Endothelial cell (in vitro differentiated cells): ENCODE measurements at regions not wholly inside any gene's neighbourhood (a gene's known extent, or its start where the extent isn't known, plus 50 kb on each side); places are given as distances from the start of the nearest gene placed in this dataset.
"Not testable (repeated sequence)": the region's sequence is repeated elsewhere in the genome, so short reads cannot be mapped to it uniquely, and the experiment has no call there.

Experiments used
- DNase-seq: peaks from one replicate; pipeline ENCODE4 v3.0.0; 2021; ENCODE audit warnings: low spot score
- H3K27ac Mint-ChIP-seq: one replicate; pipeline ENCODE4 v1.8.0; 2021; ENCODE audit warnings: mixed read lengths, inconsistent platforms; ENCODE audit not compliant: unreplicated experiment
- H3K27me3 Mint-ChIP-seq: one replicate; pipeline ENCODE4 v1.8.0; 2021; ENCODE audit warnings: mild to moderate bottlenecking, moderate library complexity, mixed read lengths, inconsistent platforms; ENCODE audit not compliant: unreplicated experiment
- H3K36me3 Mint-ChIP-seq: one replicate; pipeline ENCODE4 v1.8.0; 2021; ENCODE audit warnings: mild to moderate bottlenecking, low read depth, mixed read lengths, inconsistent platforms; ENCODE audit not compliant: unreplicated experiment
- H3K4me1 Mint-ChIP-seq: one replicate; pipeline ENCODE4 v1.8.0; 2021; ENCODE audit warnings: mild to moderate bottlenecking, mixed read lengths, inconsistent platforms; ENCODE audit not compliant: unreplicated experiment
- H3K4me3 Mint-ChIP-seq: one replicate; pipeline ENCODE4 v1.8.0; 2021; ENCODE audit warnings: mild to moderate bottlenecking, mixed read lengths, inconsistent platforms; ENCODE audit not compliant: unreplicated experiment
- H3K9me3 Mint-ChIP-seq: one replicate; pipeline ENCODE4 v1.8.0; 2021; ENCODE audit warnings: mixed read lengths, inconsistent platforms; ENCODE audit not compliant: unreplicated experiment
- CTCF ChIP-seq: fragments of 200-600 bp; sonication (generic); IDR thresholded peaks from one replicate; pipeline ENCODE4 v1.5.0; 2021; ENCODE audit warnings: antibody characterized with exemption; ENCODE audit not compliant: unreplicated experiment

DNA sequence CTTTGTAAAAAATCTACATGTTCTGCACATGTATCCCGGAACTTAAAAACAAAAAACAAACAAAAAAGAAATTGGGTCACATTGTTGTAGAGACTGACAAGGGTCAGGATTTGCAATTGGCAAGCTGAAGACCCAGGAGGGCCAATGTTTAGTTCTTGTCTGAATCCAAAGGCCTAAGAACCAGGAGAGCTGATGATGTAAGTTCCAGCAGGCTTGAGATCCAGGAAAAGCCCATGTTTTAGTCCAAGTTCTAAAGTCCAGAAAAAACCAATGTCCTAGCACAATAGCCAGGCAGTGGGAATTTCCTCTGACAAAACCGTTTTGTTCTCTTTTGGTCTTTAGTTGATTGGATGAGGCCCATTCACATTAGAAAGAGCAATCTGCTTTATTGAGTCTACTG is 244.9 kb downstream of the DMAC1 start:
- H3K9me3 Mint-ChIP-seq: no peaks in the 10 kb centered on the region
- no peak overlapping the region for H3K27ac Mint-ChIP-seq
- TF ChIP-seq CTCF: no peak
- no peaks in the 10 kb centered on the region for H3K36me3 Mint-ChIP-seq
- H3K27me3 Mint-ChIP-seq: peaks cover 3% of the 10 kb centered on the region
- no peaks in the 10 kb centered on the region for H3K4me1 Mint-ChIP-seq
- DNase-seq: no peak
- H3K4me3 Mint-ChIP-seq: no peak overlapping the region

GRCh38 chr9:7552706-7553105 is 246.9 kb downstream of the DMAC1 start:
- DNase-seq, H3K4me1 Mint-ChIP-seq, H3K36me3 Mint-ChIP-seq, H3K27me3 Mint-ChIP-seq, H3K27ac Mint-ChIP-seq, H3K4me3 Mint-ChIP-seq, H3K9me3 Mint-ChIP-seq: not testable (repeated sequence)

- Mint-ChIP-seq H3K4me1 (peaks cover 14% of the 10 kb centered on the region), H3K27ac (no peak overlapping the region), H3K36me3 (no peaks in the 10 kb centered on the region), H3K9me3 (no peaks in the 10 kb centered on the region), H3K27me3 (peaks cover 3% of the 10 kb centered on the region), H3K4me3 (no peak overlapping the region)
- DNase-seq: peak; percentile 24
- no peak for TF ChIP-seq CTCF
Measured at GRCh38 chr9:7549249-7549648, 250.3 kb downstream of the DMAC1 start.

DNA sequence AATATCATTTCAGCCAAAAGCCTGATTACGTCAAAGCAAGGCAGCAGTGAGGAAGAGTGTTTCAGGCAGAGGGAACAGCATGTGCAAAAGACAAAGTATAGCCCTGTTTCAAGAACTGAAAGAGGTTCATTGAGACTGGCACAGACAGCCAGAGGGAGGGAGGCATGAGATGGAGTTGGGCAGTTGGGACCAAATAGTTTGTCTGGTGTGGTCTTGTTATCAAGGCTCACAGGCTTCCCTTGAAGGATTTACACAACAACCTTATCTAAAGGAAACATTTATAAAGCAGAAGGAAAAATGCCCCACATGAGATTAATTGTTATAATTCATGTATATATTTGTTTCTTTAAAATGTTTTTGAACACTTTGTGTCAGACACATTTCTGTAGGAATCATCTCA is 253.3 kb downstream of the DMAC1 start:
- H3K9me3 Mint-ChIP-seq: no peaks in the 10 kb centered on the region
- no peaks in the 10 kb centered on the region for H3K36me3 Mint-ChIP-seq
- TF ChIP-seq CTCF: no peak
- no peak overlapping the region for H3K4me3 Mint-ChIP-seq
- peaks cover 14% of the 10 kb centered on the region for H3K4me1 Mint-ChIP-seq
- H3K27me3 Mint-ChIP-seq: peaks cover 2% of the 10 kb centered on the region
- no peak for DNase-seq
- H3K27ac Mint-ChIP-seq: no peak overlapping the region

DNA sequence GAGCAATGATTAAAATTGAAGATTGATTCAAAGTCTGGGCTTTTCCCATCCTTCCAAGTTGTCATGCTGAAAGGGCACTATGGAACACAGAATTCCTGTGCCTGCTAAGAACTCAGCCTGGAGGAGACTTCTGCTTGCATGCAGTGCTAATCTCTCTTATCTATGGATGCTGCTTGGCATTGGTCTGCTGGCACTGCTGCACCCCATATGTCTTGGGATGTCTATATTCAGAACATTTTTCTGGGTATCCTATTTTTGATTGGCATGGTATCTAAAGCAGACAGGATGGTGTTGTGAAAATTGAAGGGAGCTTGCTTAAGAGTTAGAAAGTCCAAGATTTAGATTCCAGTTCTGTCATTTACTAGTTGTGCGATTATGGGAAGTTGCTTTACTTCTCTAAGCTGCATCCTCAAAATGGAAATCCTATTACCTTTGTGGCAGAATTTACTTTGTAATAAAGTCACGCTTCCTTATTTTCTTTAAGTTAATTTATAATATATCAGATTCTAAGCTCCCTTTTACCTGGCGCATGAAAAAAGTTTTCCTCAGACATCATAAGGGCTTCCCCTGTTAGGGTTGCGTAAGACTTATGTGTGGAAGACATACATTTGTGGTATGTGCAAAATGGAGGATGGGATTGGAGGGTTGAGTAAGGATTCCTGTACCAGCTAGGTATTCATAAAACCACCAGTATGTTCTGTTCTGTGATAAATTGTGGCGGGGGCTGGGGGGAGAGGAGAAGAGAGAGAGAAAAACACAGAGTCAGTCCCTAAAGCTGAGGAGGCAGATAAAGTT is 254.0 kb downstream of the DMAC1 start:
- no peaks in the 10 kb centered on the region for H3K36me3 Mint-ChIP-seq
- H3K4me3 Mint-ChIP-seq: no peak overlapping the region
- H3K9me3 Mint-ChIP-seq: no peaks in the 10 kb centered on the region
- no peak overlapping the region for H3K27ac Mint-ChIP-seq
- H3K27me3 Mint-ChIP-seq: peaks cover 2% of the 10 kb centered on the region
- peaks cover 14% of the 10 kb centered on the region for H3K4me1 Mint-ChIP-seq
- no peak for DNase-seq
- TF ChIP-seq CTCF: no peak
